Peyer's patch (tissue), 4 donors: ENCODE measurements at regions not wholly inside any gene's neighbourhood (a gene's known extent, or its start where the extent isn't known, plus 50 kb on each side); places are given as distances from the start of the nearest gene placed in this dataset.

ENCODE experiments used
- CTCF ChIP-seq, 6 experiments: fragments of 450-650 bp in 4 of 6; fragments of 200-600 bp in 2 of 6; sonication (generic) in 1 of 6; IDR thresholded peaks; one replicate each; pipeline ENCODE4 v1.5.1; 2017 to 2019; ENCODE audit warnings: antibody characterized with exemption in 6 of 6, mild to moderate bottlenecking in 3 of 6, moderate library complexity in 1 of 6
- POLR2A ChIP-seq, 2 donors: fragments of 450-650 bp; IDR thresholded peaks; one replicate each; pipeline ENCODE4 v1.5.1; 2017; ENCODE audit warnings: antibody characterized with exemption in 2 of 2, mild to moderate bottlenecking in 2 of 2, moderate library complexity in 2 of 2

GRCh38 chr4:81346719-81347118 lies 125.0 kb downstream of the RASGEF1B start:
- no peak for TF ChIP-seq POLR2A (IDR thresholded peaks at IDR 0.05)
- TF ChIP-seq CTCF (IDR thresholded peaks at IDR 0.05) = no peak
